HG03354 (cell line): ENCODE measurements at regions not wholly inside any gene's neighbourhood (a gene's known extent, or its start where the extent isn't known, plus 50 kb on each side); places are given as distances from the start of the nearest gene placed in this dataset.
"Not testable (repeated sequence)": the region's sequence is repeated elsewhere in the genome, so short reads cannot be mapped to it uniquely, and the experiment has no call there.

ENCODE experiments used
- ATAC-seq: cut with Tn5 transposase; IDR thresholded peaks from one replicate; pipeline ENCODE4 v1.9.1; 2021; ENCODE audit warnings: mild to moderate bottlenecking; ENCODE audit not compliant: unreplicated experiment, poor library complexity, severe bottlenecking

DNA sequence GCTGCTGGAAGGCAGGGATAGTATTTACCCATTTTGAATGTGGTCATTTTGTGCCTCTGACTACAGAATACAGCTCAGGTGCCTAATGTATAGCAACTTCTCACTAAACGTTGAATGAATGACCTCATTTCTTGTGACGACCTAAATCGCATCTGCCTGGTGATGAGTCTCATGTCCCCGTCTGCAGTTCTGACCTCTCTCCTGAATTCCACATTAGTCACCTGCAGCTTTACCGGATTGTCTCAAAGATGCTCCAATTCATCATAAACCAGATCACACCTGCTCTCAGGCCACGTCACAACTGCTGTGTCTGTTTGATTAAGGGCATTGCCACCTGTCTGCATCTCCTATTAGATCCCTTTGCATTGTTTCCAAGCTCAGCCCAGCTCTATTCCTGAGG lies 133.6 kb upstream of the MYT1L start:
- ATAC-seq, result no peak

DNA sequence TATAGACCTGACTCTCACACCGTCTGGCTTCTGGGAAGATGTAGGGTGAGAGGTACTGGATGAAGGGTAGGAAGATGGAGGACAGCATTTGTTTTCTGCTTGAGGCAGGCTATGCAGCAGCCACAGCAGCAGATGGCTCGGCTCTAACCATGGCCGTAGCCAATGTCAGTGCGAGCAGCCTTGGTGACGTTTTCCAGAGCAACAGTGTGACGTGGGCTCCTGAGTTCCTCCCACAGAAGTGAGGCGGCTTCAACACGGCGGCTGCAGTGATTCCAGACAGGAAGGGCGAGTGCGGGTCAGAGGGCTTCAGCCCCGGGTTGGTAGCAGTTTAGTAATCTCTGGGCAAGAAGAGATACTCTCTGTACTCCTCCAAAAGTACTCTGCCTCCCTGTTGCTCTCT lies 133.0 kb upstream of the MYT1L start:
- ATAC-seq, result no peak

DNA sequence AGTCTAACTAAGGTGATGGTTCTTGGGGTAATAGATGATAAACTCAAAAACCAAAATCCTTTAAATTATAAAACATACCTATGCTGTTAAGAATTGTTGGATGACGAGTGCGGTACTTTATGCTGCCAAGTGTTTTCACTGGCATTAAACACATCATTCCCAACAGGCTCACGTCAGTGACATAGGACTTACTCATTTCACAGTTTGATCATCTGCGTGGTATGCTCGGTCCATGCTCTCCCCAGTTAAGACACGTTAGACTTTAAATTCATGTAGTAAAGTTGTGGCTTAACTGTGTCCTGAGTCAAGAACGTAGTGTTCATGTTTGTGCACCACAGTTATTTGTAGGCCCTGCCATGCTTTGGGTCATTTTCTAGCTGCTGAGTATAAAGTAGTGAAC lies 125.6 kb upstream of the MYT1L start:
- no peak for ATAC-seq

- ATAC-seq, result no peak
Measured at GRCh38 chr2:2455151-2455550, 124.1 kb upstream of the MYT1L start.

- no peak for ATAC-seq
Measured at GRCh38 chr2:2452961-2453360, 121.9 kb upstream of the MYT1L start.

DNA sequence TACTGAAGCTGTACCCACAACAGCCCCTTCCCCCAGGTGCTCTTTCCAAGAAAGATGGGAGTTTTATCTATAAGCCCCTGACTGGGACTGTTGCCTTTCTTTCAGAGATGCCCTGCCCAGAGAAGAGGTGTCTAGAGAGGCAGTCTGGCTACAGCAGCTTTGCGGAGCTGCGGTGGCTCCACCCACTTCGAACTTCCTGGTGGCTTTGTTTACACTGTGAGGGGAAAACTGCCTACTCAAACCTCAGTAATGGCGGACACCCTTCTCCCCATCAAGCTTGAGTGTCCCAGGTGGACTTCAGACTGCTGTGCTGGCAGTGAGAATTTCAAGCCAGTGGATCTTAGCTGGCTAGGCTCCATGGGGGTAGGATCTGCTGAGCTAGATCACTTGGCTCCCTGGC lies 120.2 kb upstream of the MYT1L start:
- ATAC-seq, result not testable (repeated sequence)

DNA sequence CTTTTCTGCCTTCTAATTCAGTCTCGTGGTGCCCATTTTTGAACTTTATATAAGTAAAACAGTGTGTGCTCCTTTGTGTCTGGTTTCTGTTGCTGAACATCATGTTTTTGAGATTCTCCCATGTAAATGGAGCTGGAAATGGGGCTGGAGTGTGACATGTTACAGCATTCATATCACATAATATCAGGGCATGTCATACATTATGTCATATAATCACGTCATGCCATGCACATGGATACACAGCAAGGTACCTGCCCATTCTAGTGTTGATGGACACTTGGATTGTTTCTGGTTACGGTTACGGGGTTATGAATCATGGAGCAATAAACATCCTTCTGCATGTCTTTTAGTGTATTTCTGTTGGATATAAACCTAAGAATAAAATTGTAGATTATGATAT lies 117.1 kb upstream of the MYT1L start:
- ATAC-seq, result no peak

- ATAC-seq, result no peak
Measured at GRCh38 chr2:2422621-2423020, 91.5 kb upstream of the MYT1L start.

- ATAC-seq, result no peak
Measured at GRCh38 chr2:2413525-2413924, 82.5 kb upstream of the MYT1L start.

DNA sequence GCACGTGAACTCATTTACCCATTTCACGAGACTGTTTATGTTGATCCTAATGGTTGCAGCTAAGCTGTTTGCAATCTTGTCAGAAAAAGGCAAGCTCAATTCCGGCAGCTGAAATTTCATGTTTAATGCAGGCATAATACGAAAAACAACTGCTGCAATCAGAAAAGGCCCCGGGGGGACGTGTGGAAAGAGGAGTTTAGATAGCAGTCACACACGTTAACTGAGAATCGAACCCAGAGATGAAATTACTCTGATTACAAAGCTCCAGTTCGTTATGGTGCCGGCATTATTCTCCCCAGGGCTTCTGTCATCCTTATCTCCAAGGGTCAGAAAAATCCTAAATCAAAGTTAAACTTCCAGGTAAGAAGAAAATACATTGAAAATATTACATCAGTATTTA lies 79.9 kb upstream of the MYT1L start:
- ATAC-seq, result no peak

DNA sequence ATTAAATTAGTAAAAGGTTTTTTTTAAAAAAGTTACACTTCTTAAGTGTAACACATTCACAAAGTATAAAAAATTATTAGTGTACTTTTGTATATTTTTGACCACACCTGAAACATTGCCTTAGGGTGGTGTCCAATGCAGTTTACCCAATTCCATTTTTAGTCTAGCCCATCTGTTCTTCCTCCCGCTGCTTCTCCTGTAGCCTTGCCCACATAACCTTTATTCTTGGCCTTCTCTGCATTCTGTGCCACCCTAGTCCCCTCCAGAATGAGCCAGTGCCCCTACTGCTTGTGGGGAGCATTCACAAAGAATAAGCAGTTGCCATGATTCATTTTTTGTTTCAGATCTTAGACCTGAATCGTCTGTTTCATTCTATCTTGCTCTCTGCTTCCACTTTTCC lies 78.4 kb upstream of the MYT1L start:
- ATAC-seq, result no peak

DNA sequence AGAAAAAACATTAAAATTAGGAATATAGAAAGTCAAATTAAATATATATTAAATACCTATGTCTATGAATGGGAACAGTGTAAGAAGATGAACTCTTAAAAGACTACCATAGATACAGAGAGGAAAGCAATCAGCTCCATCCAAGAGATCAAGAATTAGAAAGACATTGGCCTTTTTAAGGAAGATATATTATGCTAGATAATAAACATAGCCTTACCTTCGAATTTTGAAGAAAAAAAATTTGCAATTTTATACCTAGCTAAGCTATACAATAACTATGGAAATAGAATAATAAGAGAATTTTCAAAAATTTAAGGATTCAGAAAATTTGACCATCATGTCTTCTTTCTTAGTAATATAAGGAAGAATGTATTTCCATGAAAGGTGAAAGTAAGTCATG lies 74.7 kb upstream of the MYT1L start:
- no peak for ATAC-seq

DNA sequence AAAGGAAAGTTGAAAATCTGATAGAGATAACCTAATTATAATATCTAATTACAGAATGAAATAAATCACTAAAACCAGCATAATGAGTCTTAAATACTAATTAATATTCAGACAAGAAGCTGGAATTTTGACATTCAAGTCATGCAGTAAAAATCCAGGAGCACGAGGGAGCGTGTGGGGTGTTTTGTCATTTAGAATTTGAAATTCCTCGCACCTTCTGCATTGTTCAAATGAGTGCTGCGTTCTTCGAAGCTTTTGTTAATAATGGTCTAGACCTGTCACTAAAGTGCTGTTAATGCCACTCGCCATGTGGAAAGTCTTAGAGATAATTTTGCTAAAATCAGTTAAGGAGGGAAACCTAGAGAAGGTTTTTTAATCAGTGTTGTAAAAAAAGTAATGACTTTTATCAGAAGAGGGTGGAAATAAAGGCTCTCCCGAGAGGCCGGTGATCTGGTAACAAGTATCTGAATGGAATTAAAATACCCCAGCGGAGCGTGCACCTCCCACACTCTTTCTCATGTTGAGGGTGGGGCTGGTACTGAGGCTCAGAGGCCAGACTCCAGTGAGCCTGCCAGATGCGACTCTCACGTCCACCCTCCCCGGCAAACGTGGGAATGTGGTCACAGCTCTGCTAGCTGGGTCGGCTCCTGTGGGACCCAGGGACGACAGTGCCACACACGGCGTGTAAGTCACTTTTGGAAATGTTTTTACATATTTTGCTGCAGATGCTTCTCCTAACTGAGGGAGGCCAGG lies 69.4 kb upstream of the MYT1L start:
- ATAC-seq, result no peak

DNA sequence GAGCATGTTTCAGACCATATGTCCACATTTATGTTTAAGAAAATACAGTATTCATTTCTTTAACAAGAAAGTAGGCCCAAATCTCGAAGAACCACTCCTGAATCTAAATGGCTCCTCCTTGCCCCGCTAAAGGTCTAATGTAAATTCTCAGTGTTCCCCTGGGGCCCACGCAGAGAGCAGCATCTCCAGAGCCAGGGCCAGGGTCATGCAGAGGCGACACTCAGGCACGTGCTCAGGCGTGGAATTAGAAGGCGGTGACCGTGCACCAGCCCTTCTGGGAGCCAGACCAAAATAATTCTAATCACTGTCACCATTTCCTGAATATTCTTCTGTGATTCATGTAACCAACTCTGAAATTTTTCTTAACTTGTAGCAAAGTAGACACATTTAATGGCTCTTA lies 68.3 kb upstream of the MYT1L start:
- no peak for ATAC-seq

DNA sequence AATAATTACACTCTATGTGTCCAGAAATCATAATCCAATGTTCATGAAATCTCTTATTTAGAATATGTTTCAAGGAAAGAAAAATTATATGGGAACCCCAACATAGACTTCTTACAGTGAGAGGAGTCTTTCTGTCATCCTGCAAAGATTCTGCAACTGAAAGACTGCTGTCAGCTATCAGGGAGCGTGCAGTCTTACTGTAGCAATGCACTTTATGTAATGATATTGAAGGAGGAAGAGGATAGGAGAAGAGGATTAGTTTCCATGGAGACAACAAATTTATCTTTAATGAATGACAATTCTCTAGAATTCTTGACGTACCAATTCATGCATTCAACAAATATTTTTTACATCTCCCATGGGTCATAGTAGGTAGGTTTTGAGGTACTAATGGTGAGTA lies 61.3 kb upstream of the MYT1L start:
- ATAC-seq, result no peak

- no peak for ATAC-seq
Measured at GRCh38 chr2:2389215-2389614, 58.1 kb upstream of the MYT1L start.
